ENCODE measurements at regions not wholly inside any gene's neighbourhood (a gene's known extent, or its start where the extent isn't known, plus 50 kb on each side); places are given as distances from the start of the nearest gene placed in this dataset.

GRCh38 chr3:105157067-105157765 lies 209.5 kb upstream of the ALCAM start:
- no peak for TF ChIP-seq ZC3H10 (CRISPR knock-in tag; IDR thresholded peaks at IDR 0.05)
- TF ChIP-seq RARB (CRISPR knock-in tag; IDR thresholded peaks at IDR 0.05) = no peak
- no peak for TF ChIP-seq ISL1 (CRISPR knock-in tag; IDR thresholded peaks at IDR 0.05)
- no peak for TF ChIP-seq CSDC2 (CRISPR knock-in tag; IDR thresholded peaks at IDR 0.05)
- TF ChIP-seq, protein P1, sequence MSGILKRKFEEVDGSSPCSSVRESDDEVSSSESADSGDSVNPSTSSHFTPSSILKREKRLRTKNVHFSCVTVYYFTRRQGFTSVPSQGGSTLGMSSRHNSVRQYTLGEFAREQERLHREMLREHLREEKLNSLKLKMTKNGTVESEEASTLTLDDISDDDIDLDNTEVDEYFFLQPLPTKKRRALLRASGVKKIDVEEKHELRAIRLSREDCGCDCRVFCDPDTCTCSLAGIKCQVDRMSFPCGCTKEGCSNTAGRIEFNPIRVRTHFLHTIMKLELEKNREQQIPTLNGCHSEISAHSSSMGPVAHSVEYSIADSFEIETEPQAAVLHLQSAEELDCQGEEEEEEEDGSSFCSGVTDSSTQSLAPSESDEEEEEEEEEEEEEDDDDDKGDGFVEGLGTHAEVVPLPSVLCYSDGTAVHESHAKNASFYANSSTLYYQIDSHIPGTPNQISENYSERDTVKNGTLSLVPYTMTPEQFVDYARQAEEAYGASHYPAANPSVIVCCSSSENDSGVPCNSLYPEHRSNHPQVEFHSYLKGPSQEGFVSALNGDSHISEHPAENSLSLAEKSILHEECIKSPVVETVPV (CRISPR knock-in tag; IDR thresholded peaks at IDR 0.05) = no peak
- no peak for TF ChIP-seq SNAI2 (CRISPR knock-in tag; IDR thresholded peaks at IDR 0.05)
